Esophagus squamous epithelium (tissue), 5 donors: ENCODE measurements at regions not wholly inside any gene's neighbourhood (a gene's known extent, or its start where the extent isn't known, plus 50 kb on each side); places are given as distances from the start of the nearest gene placed in this dataset.

Source experiments
- DNase-seq: peaks from one replicate; lab custom pipeline; 2025; lab: John Stamatoyannopoulos, UW
- H3K27ac ChIP-seq, 4 donors: fragments of 200-600 bp; sonication (generic); one replicate each; pipeline ENCODE4 v1.5.1; 2016 to 2019; ENCODE audit warnings: mild to moderate bottlenecking in 1 of 4
- H3K27me3 ChIP-seq, 4 donors: fragments of 200-600 bp; sonication (generic); 1 replicate in 3 of 4; 2 replicates in 1 of 4; pipeline versions ENCODE4 v1.5.1 to v1.6.0; 2017 to 2021; ENCODE audit warnings: antibody characterized with exemption in 1 of 4
- H3K36me3 ChIP-seq, 3 donors: fragments of 200-600 bp; sonication (generic); one replicate each; pipeline ENCODE4 v1.5.1; 2016 to 2019
- H3K4me1 ChIP-seq, 3 donors: fragments of 200-600 bp; sonication (generic); one replicate each; pipeline ENCODE4 v1.5.1; 2017 to 2019
- H3K4me3 ChIP-seq, 4 donors: fragments of 200-600 bp; sonication (generic); 1 replicate in 3 of 4; 2 replicates in 1 of 4; pipeline ENCODE4 v1.5.1; 2016 to 2019; ENCODE audit warnings: mild to moderate bottlenecking in 2 of 4, moderate library complexity in 1 of 4
- H3K9me3 ChIP-seq, 3 donors: fragments of 200-600 bp; sonication (generic); one replicate each; pipeline ENCODE4 v1.5.1; 2016 to 2019
- POLR2A ChIP-seq, 4 donors: fragments of 450-650 bp; IDR thresholded peaks; one replicate each; pipeline ENCODE4 v1.6.1; 2017; ENCODE audit warnings: antibody characterized with exemption in 4 of 4, mild to moderate bottlenecking in 4 of 4, moderate library complexity in 3 of 4
- WGBS, 2 donors: methylation state at CpG; one replicate each; pipeline ENCODE4 v1.1.5; 2018; 5-methylcytosine and 5-hydroxymethylcytosine counted together
- intact Hi-C: fragments of 100-400 bp; cut with DNase I; formaldehyde crosslinking; loops from one replicate; pipeline ENCODE4 v1.15.0; 2022
- TF ChIP-seq, protein P1 (sequence below), 6 experiments: fragments of 450-650 bp in 4 of 6; fragments of 200-600 bp in 2 of 6; sonication (generic) in 2 of 6; IDR thresholded peaks; one replicate each; pipeline ENCODE4 v1.5.1; 2016 to 2019; ENCODE audit warnings: antibody characterized with exemption in 6 of 6, mild to moderate bottlenecking in 4 of 6, moderate library complexity in 4 of 6
- donor health status: DM: yes; HTN: yes; CAD: no.

DNA sequence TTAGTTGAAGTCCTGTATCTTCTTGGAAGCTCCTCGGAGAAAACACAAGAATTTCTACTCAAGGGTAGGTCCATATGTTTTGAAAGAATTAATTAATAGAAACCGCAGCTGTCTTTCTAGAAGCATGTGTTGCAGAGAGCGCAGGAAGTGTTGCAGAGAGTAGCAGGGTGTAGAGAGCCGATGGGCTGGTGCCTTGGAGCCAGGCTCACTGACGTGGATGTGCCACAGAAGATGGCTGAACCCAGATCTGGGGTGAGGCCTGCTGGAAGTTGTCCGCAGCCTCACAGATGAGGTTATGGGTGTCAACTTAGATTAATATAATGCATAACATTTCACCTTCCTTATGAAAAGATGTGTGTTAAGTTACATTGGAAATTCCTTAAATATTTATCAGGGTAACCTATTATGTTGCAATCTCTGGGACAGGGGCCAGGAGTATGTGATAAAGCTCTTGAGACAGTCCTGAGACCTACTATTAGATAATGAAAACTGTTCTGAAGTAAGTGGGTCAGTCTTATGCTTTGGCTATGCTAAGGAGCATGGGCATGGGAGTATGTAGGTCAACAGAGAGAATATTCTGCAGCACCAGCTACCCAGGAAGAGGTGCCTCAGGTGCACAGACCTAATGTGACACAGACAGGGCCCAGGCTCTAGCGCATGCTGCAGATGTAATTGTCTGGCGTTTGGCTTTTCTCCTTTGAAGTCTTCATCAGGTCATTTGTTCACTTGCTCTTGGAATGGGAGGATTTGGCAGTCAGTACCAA, 973.3 kb downstream of the BCL11B start:
- TF ChIP-seq, protein P1, sequence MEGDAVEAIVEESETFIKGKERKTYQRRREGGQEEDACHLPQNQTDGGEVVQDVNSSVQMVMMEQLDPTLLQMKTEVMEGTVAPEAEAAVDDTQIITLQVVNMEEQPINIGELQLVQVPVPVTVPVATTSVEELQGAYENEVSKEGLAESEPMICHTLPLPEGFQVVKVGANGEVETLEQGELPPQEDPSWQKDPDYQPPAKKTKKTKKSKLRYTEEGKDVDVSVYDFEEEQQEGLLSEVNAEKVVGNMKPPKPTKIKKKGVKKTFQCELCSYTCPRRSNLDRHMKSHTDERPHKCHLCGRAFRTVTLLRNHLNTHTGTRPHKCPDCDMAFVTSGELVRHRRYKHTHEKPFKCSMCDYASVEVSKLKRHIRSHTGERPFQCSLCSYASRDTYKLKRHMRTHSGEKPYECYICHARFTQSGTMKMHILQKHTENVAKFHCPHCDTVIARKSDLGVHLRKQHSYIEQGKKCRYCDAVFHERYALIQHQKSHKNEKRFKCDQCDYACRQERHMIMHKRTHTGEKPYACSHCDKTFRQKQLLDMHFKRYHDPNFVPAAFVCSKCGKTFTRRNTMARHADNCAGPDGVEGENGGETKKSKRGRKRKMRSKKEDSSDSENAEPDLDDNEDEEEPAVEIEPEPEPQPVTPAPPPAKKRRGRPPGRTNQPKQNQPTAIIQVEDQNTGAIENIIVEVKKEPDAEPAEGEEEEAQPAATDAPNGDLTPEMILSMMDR (IDR thresholded peaks at IDR 0.05), result no peak
- TF ChIP-seq POLR2A (IDR thresholded peaks at IDR 0.05), result no peak
- Histone ChIP-seq H3K4me1 (peaks cover 0 to 9% (median 8%) of the 10 kb centered on the region in 3 donors), H3K36me3 (no peaks in the 10 kb centered on the region), H3K9me3 (no peaks in the 10 kb centered on the region), H3K4me3 (no peak overlapping the region), H3K27ac (no peak overlapping the region), H3K27me3 (no peaks in the 10 kb centered on the region)
- no peak for DNase-seq
- intact Hi-C loops, result no loop called here
- 84 to 95% methylated on average over 8 of the region's 8 CpGs for WGBS, 2 donors

DNA sequence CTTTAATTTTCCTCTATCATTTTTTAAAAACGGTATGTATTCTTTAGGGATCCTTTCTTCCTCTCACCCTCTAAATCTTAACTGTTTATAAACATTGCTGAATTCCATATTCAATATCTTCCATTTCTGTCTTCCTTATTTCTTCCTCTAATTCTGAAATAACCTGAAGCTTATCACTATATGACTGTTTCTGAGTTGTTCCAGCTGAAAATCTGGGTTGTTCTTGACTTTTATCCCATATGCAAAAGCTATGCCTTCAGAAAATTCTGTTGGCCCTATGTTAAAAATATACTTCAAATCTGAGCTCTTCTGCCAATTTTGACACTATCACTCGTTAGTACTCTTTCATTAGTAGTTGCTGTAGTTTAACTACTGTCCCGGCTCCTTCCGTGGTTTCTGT, 970.3 kb downstream of the BCL11B start:
- no peaks in the 10 kb centered on the region for H3K27me3 ChIP-seq
- 80 to 88% methylated on average over 4 of the region's 4 CpGs for WGBS, 2 donors
- H3K4me3 ChIP-seq, result no peak overlapping the region

DNA sequence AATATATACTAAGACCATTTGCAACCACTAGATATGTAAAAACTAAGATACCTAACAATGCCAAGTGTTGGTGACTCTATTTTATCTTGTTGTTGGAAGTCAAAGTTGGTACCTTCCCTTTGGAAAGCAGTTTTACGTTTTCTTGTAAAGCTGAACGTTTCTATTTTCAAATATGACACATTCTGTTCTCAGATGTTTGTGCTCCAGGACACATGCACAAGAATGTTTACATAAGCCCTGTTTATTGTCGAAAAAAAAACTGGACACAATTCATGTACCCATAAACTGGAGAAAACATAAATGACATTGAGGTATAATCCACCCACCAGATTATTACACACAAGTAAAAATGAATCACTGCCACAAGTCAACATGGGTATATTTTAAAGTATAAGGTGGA, 967.4 kb downstream of the BCL11B start:
- Histone ChIP-seq H3K4me3 (no peak overlapping the region), H3K4me1 (no peaks in the 10 kb centered on the region), H3K9me3 (no peaks in the 10 kb centered on the region), H3K27me3 (no peaks in the 10 kb centered on the region), H3K27ac (no peak overlapping the region), H3K36me3 (no peaks in the 10 kb centered on the region)
- intact Hi-C loops, result no loop called here
- DNase-seq, result no peak
- WGBS, 2 donors, result 76 to 80% methylated on average over 3 of the region's 3 CpGs
- no peak for TF ChIP-seq POLR2A (IDR thresholded peaks at IDR 0.05)

More for the DNA sequence above, 970.3 kb downstream of the BCL11B start:
- Histone ChIP-seq H3K9me3 (no peaks in the 10 kb centered on the region), H3K4me1 (no peaks in the 10 kb centered on the region), H3K36me3 (no peaks in the 10 kb centered on the region), H3K27ac (no peak overlapping the region)
- DNase-seq, result no peak
- intact Hi-C loops, result no loop called here
- TF ChIP-seq, protein P1 (IDR thresholded peaks at IDR 0.05), result no peak
- TF ChIP-seq POLR2A (IDR thresholded peaks at IDR 0.05), result no peak

DNA sequence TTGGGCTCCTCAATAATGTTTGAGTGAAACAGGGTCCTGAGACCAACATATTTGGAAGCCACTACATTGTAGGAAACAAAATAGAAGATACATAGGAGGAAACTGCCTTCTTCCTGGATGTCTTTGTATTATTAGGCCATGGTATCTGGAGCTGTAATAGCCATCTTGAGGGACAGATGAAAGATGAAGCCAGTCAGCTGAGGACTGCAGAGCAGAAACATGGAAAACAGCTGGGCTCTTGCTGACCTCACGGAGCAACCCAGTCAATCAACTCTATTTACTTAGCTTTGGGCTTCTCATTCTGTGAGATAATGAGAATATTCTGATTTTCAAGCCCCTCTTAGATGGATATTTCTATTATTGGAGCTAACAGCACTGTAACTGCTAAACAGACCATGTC, 962.4 kb downstream of the BCL11B start:
- H3K4me1 ChIP-seq, result no peaks in the 10 kb centered on the region
- H3K27ac ChIP-seq, result no peak overlapping the region
- intact Hi-C loops, result no loop called here
- no peak for DNase-seq
- TF ChIP-seq POLR2A (IDR thresholded peaks at IDR 0.05), result no peak
- TF ChIP-seq, protein P1 (IDR thresholded peaks at IDR 0.05), result no peak
- H3K4me3 ChIP-seq, result no peak overlapping the region
- H3K9me3 ChIP-seq, result no peaks in the 10 kb centered on the region
- 67 to 73% methylated on average over 1 of the region's 1 CpG for WGBS, 2 donors
- no peaks in the 10 kb centered on the region for H3K36me3 ChIP-seq
- H3K27me3 ChIP-seq, result no peaks in the 10 kb centered on the region

DNA sequence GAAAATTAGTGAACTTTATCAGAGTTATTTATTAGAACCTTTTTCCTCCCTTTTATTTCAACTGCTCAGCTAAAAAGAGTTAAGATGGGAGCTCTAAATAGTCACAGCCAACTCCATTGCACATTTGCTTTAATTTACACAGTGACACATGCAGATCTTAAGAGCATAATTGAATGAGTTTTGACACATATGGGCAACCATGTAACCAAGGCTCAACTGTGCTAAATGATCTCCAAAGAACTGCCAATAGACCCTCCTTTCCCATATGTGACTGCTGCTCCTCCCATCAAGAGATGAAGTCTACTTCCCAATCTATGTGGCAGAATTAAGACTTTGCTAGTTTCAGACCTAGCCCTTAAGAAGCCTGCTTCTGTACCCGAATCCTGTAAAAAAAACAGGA, 960.0 kb downstream of the BCL11B start:
- no peak for DNase-seq
- no peaks in the 10 kb centered on the region for H3K27me3 ChIP-seq
- H3K9me3 ChIP-seq, result no peaks in the 10 kb centered on the region
- H3K27ac ChIP-seq, result no peak overlapping the region
- no peak overlapping the region for H3K4me3 ChIP-seq
- H3K36me3 ChIP-seq, result no peaks in the 10 kb centered on the region
- TF ChIP-seq, protein P1 (IDR thresholded peaks at IDR 0.05), result no peak
- TF ChIP-seq POLR2A (IDR thresholded peaks at IDR 0.05), result no peak
- intact Hi-C loops, result no loop called here
- H3K4me1 ChIP-seq, result no peaks in the 10 kb centered on the region
- 50 to 67% methylated on average over 1 of the region's 1 CpG for WGBS, 2 donors
